Epithelial cell of prostate (primary cell): ENCODE measurements at regions not wholly inside any gene's neighbourhood (a gene's known extent, or its start where the extent isn't known, plus 50 kb on each side); places are given as distances from the start of the nearest gene placed in this dataset.

Source experiments
- DNase-seq: peaks from one replicate; pipeline ENCODE4 v3.0.0-alpha.2; 2011; ENCODE audit warnings: low read depth, low spot score
- H3K27ac ChIP-seq: fragments of 450-650 bp; 2 replicates; pipeline ENCODE4 v1.5.1; 2017; ENCODE audit warnings: mild to moderate bottlenecking

- H3K27ac ChIP-seq = peak overlapping the region; percentile 39
- no peak for DNase-seq
Measured at GRCh38 chr6:169341706-169342105, 88.1 kb upstream of the THBS2 start.

DNA sequence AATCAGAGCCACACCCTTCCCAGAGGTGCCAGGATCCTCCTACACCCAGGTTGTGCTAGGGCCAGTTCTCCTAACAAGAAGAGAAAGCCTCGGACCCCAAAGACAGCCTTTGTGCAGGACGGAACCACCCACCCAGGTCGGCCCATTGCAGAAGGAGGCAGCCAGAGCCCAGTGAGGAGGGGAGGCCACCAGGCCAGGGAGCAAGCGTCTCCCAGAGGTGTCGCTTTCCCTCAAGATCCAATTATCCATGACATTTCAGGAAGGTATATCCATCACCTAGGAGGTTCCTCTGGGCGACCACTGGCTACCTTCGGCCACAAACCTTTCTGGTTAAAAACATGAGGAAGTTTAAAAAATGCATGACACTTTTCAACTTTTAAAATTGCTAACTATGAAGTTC lies 87.4 kb upstream of the THBS2 start:
- H3K27ac ChIP-seq = no peak overlapping the region
- DNase-seq = no peak

GRCh38 chr6:169340395-169340794 lies 86.7 kb upstream of the THBS2 start:
- H3K27ac ChIP-seq = peak overlapping the region; percentile 66
- peak; percentile 34 for DNase-seq

DNA sequence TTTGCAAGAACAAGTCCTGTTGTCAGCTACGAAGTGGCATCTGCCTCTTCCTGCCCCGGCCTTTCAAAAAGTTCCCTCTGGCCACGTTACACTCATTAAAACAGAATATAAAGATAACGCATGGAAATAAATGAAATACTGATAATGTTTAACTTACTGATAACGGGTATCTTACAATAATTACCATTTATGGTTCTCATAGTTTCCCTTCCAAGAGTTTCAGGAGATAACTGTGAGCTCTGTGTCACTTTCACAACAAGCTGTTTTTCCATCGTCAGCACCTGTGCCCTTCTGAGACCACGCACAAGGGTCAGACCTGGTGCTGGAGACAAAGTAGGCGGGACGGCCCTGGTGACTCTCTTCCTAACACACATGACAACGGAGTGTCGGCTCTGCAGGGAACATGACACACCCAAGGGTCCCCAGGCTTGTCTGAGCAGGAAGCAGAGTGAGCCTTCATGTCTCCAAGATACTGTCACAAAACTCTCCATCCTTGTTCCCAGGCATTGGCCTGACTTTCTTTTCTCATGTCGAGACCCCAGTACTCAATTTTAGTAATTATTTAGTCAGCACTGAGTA lies 86.2 kb upstream of the THBS2 start:
- DNase-seq = no peak
- peak overlapping the region; percentile 66 for H3K27ac ChIP-seq

GRCh38 chr6:169339025-169339424 lies 85.4 kb upstream of the THBS2 start:
- no peak for DNase-seq
- H3K27ac ChIP-seq = no peak overlapping the region

DNA sequence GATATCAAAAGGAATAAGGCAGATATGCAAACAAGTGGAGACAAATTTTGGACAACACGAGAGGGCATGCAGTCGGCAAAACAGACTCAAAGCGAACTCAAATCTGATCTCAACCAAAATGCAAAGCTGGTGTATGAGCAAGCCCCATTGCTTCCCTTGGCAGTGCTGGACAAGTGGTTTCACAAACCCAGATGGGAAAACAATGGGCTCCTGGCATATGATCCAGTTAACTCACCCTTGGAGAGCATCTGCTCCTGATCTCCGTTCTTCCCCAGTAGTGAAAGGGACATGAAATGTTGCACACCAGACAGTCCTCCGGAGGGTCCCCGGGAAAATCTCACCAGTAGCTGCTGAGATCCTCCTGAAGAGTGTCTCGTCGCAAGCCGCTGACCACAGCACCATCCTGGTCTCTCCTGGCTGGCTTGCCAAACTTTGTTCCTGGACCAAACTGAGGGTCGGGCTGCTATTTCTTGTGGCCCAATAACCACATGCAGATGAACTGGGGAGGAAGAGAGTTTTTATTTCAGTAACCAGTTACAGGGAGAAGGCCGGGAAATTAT lies 84.3 kb upstream of the THBS2 start:
- DNase-seq = no peak
- H3K27ac ChIP-seq = no peak overlapping the region

- H3K27ac ChIP-seq = no peak overlapping the region
Measured at GRCh38 chr6:169335301-169335700, 81.7 kb upstream of the THBS2 start.

DNA sequence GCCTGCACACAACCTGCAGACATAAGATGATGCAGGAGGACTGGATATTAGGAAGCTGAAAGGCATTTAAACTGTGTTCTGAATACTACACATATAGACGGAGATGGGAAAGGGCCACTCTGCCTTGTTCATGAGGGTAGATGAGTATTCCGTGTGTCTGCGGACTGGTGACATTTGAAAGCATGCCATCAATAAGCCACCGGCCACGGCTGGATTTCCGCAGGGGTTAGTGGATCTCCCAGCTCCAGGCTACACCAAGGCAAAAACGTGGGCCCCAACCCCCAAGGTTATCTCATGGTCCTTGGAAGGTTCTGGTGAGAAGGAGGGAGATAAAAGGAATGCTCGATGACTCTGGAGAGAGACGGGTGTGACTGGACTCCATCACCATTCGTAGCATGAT lies 78.6 kb upstream of the THBS2 start:
- DNase-seq = no peak
- no peak overlapping the region for H3K27ac ChIP-seq

More at GRCh38 chr6:169335301-169335700, 81.7 kb upstream of the THBS2 start:
- no peak for DNase-seq

GRCh38 chr6:169328112-169328801 lies 74.6 kb upstream of the THBS2 start:
- no peak overlapping the region for H3K27ac ChIP-seq
- no peak for DNase-seq

DNA sequence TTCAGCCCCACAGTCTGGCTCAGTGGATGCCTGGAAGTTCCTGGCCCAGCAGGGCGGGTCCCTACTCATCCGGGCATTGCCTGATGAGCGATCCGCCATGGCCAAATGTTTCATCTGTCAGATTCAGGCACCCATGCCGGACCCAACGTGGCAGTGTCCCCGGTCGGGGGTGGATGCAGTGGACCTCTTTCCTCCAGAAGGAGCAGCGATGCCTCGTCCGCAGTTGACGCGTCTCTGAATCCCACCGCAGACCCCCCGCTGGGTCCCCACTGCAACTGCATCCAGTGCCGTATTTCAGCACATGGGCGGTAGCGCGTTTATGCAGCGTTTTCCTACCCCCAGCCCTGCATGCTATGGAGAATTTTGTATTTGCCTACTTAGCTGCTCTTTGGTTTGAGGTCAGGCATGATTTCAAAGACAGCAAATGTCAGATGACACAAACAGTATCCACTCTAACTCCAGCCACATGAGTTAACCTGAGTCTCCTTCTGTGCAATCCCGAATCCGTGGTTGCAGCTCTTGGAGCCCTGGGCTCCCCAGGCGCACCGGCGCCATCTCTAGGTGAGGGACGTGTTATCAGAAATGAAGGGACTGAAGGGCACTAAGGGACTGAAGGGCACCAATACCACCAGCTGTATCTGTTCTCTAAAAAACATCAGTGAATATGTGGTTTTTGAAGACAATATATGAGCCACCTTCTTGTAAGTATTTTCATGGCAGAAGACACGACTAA lies 72.6 kb upstream of the THBS2 start:
- DNase-seq = no peak
- H3K27ac ChIP-seq = no peak overlapping the region

- H3K27ac ChIP-seq = no peak overlapping the region
- DNase-seq = no peak
Measured at GRCh38 chr6:169324656-169325459, 71.2 kb upstream of the THBS2 start.

GRCh38 chr6:169324086-169324485 lies 70.4 kb upstream of the THBS2 start:
- no peak overlapping the region for H3K27ac ChIP-seq
- no peak for DNase-seq

DNA sequence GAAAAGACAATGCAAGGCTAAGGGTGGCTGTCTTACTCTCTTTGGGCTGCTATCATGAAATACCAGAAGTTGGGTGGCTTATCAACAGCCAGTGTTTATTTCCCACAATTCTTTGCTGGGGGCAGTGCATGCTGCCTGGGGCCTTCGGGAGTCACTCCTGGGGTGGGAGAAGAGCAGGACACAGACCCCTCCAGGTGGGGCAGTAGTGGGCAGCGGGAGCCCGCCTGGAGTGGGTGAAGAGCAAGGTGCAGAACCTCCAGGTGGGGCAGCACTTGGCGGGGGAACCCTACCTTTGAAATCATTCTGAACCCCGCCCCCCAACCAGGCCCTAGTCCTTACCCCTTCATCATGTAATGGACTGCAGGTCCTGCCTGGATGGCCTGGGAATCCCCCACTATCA lies 69.6 kb upstream of the THBS2 start:
- no peak for DNase-seq
- no peak overlapping the region for H3K27ac ChIP-seq

- H3K27ac ChIP-seq = no peak overlapping the region
- DNase-seq = no peak
Measured at GRCh38 chr6:169321546-169321945, 67.9 kb upstream of the THBS2 start.

DNA sequence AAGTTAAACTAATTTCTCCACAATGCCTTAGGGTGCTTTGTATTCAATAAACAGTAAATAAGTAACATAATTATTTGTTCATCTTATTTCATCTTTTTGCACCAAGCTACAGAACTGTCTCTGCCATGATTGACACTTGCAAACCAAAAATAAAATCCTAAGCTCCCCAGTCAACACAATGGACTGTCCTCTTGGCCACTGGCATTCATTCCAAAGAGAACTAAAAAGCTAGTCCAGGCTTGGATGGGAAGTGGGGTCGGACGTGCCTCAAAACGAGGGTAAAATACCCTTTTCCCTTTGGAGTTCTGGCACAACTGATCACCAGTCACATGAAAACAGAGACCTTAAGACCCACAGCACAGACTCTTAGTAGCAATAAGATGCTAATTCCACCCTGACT lies 66.4 kb upstream of the THBS2 start:
- no peak for DNase-seq
- H3K27ac ChIP-seq = no peak overlapping the region

DNA sequence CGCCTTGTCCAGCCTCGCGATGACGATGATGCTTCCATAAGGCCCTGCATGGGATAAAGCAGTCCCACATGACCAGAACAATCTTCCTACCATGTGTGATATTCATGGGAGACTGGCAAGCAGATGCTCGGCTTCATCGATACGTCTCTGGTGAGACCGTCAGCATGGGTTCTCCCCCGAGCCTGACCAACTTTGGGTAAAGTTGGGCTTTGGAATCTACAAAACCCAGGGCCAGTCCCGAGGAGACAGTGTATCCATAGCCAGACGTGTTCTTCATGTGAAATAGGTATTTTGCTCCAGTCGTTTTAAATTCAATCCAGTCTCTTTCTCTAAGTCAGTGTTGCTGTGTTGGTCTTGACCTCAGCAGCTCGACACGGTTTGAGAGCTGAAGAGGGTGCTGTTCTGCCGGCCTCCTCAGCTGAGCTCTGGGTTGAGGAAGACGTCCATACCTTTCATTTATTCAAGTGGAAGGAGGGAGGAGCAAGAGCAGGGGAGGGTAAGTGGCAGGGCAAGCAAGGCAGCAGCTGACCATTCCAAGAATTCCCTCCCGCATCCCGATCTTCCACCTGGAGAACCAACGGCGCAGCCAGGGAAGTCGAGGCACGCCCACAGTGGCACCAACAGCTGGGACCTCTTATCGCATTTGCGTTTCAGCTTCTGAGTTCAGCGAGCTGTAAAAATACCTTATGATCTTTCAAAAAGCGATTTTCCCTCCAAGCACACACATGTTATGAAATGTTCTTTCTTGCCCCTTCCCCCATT lies 64.0 kb upstream of the THBS2 start:
- no peak for DNase-seq

GRCh38 chr6:169316651-169317050 lies 63.0 kb upstream of the THBS2 start:
- DNase-seq = no peak
- H3K27ac ChIP-seq = no peak overlapping the region

More for the DNA sequence above, 64.0 kb upstream of the THBS2 start:
- no peak overlapping the region for H3K27ac ChIP-seq

DNA sequence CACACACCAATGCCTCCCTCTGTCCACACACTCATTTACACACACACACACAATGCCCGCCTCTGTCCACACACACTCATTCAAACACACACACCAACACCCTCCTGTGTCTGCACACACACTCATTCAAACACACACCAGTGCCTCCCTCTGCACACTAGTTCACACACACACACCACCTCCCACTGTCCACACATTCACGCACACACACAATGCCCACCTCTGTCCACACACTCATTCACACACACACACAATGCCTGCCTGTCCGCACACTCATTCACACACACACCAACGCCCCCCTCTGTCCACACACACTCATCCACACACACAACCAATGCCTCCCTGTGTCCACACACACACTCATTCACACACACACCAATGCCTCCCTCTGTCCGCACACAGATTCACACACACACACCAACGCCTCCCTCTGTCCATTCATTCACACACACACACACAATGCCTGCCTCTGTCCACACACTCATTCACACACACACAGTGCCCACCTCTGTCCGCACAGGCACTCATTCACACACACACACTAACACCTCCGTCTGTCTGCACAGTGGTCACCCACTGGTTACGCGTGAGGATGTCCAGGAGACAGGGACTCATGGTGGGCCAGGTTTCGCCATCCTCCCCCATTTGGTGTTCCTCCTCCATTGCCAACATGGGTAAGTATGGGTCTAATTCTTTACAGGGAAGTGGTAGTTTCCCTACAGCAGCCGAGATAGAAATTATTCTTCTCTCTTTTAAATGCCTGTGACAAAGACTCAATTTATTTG lies 62.4 kb upstream of the THBS2 start:
- no peak for DNase-seq
- no peak overlapping the region for H3K27ac ChIP-seq
